NCI-H1417 (cell line): ENCODE measurements at regions not wholly inside any gene's neighbourhood (a gene's known extent, or its start where the extent isn't known, plus 50 kb on each side); places are given as distances from the start of the nearest gene placed in this dataset.

Experiments
- DNase-seq, 3 experiments: peaks; one replicate each; lab custom pipeline; 2025; lab: John Stamatoyannopoulos, UW

- DNase-seq = no peak
Observed at GRCh38 chr10:118501171-118501570, 94.3 kb downstream of the PRLHR start.

- peak in 1 of 3 experiments; percentile 2 for DNase-seq
Observed at GRCh38 chr10:118500477-118501104, 94.9 kb downstream of the PRLHR start.

- peak in 1 of 3 experiments; percentile 1 for DNase-seq
Observed at GRCh38 chr10:118499186-118499585, 96.3 kb downstream of the PRLHR start.

- no peak for DNase-seq
Observed at GRCh38 chr10:118498623-118499022, 96.8 kb downstream of the PRLHR start.

- DNase-seq = no peak
Observed at GRCh38 chr10:118497227-118497626, 98.2 kb downstream of the PRLHR start.

GRCh38 chr10:118496525-118496924 lies 98.9 kb downstream of the PRLHR start:
- DNase-seq = no peak

- DNase-seq = no peak
Observed at GRCh38 chr10:118495499-118495898, 99.9 kb downstream of the PRLHR start.

- no peak for DNase-seq
Observed at GRCh38 chr10:118491055-118491454, 104.4 kb downstream of the PRLHR start.

GRCh38 chr10:118488710-118489497 lies 106.5 kb downstream of the PRLHR start:
- DNase-seq = no peak

GRCh38 chr10:118485641-118486040 lies 109.8 kb downstream of the PRLHR start:
- DNase-seq = no peak

- no peak for DNase-seq
Observed at GRCh38 chr10:118484152-118484871, 111.1 kb downstream of the PRLHR start.

- DNase-seq = no peak
Observed at GRCh38 chr10:118483496-118483895, 112.0 kb downstream of the PRLHR start.

GRCh38 chr10:118482393-118483331 lies 112.8 kb downstream of the PRLHR start:
- no peak for DNase-seq

GRCh38 chr10:118481871-118482270 lies 113.6 kb downstream of the PRLHR start:
- no peak for DNase-seq

GRCh38 chr10:118475214-118475613 lies 120.2 kb downstream of the PRLHR start:
- DNase-seq = no peak

GRCh38 chr10:118474111-118474510 lies 121.3 kb downstream of the PRLHR start:
- DNase-seq = no peak

GRCh38 chr10:118473305-118473960 lies 122.0 kb downstream of the PRLHR start:
- no peak for DNase-seq

- no peak for DNase-seq
Observed at GRCh38 chr10:118472415-118473304, 122.8 kb downstream of the PRLHR start.

GRCh38 chr10:118471863-118472262 lies 123.6 kb downstream of the PRLHR start:
- DNase-seq = no peak

- DNase-seq = no peak
Observed at GRCh38 chr10:118470470-118470869, 125.0 kb downstream of the PRLHR start.
